ENCODE measurements at regions not wholly inside any gene's neighbourhood (a gene's known extent, or its start where the extent isn't known, plus 50 kb on each side); places are given as distances from the start of the nearest gene placed in this dataset.

DNA sequence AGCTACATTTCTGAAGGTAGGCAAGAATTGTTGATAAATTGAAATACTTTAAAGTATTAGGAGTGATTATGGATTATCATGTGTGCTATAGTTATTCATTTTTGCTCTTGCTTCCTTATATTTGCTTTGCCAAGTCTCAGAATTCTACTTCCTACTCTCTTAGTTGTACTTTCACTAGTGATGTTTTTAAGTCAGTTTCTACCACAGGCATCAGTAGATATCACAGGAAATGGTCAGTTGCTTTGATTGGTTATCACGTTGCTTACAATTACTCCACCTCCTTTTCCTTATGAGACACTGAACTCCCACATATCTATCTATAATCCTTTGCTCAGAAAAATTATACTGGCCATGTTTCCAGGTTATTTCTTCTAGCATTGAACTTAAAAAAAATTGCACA lies 472.8 kb downstream of the DMRTA1 start:
- H3K27ac Mint-ChIP-seq (ENCODE audit: unreplicated experiment), result no peak overlapping the region
- no peaks in the 10 kb centered on the region for H3K36me3 Mint-ChIP-seq (ENCODE audit: low read depth)
- TF ChIP-seq CTCF (conservative IDR thresholded peaks at IDR 0.05), result no peak
- no peak overlapping the region for H3K4me3 Mint-ChIP-seq
- DNase-seq (ENCODE audit: low read depth, low spot score), result no peak
- no peaks in the 10 kb centered on the region for H3K4me1 Mint-ChIP-seq
- no peaks in the 10 kb centered on the region for H3K9me3 Mint-ChIP-seq
- no peaks in the 10 kb centered on the region for H3K27me3 Mint-ChIP-seq (ENCODE audit: low read depth)

DNA sequence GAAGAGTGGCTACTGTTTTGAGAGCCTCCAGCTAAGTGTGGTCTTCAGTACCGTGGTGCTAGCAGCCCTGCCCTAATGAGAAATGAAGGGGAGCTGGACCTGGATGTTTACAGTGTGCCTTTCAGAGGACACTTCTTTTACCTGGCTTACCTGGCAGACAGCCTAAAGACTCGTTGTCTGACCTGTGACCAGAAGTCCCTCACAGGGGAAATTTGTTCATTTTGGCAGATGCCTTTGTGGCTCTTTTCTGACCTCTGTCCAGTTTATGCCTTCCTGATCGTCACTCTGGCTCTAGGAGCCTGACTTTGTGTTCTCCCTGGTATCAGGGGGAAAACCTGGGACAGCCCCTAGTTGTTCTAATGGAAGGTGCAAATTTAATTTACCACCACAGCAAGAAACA lies 475.1 kb downstream of the DMRTA1 start:
- H3K36me3 Mint-ChIP-seq (ENCODE audit: low read depth), result no peaks in the 10 kb centered on the region
- no peak for TF ChIP-seq CTCF (conservative IDR thresholded peaks at IDR 0.05)
- H3K27me3 Mint-ChIP-seq (ENCODE audit: low read depth), result no peaks in the 10 kb centered on the region
- no peak overlapping the region for H3K4me3 Mint-ChIP-seq
- H3K9me3 Mint-ChIP-seq, result no peaks in the 10 kb centered on the region
- H3K4me1 Mint-ChIP-seq, result no peaks in the 10 kb centered on the region
- DNase-seq (ENCODE audit: low read depth, low spot score), result no peak
- H3K27ac Mint-ChIP-seq (ENCODE audit: unreplicated experiment), result no peak overlapping the region

DNA sequence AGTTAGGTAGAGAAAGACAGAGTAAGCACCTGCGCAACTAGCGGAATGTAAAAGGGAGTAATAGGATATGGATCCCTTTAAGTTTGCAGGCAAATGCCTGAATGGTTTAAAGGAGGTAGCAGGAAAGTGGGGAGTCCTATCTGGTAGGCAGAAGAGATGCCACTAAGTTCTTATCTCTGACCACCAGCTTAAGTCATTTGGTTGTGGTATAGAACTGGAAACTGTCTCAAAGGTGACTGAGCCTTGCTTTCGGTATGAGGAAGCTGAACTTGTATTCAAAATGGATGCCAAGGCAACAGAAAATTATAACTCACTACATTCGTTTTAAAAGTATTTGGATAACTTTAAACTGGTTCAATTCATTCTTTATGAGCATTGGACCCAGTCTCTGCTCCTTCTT lies 475.6 kb downstream of the DMRTA1 start:
- H3K27me3 Mint-ChIP-seq (ENCODE audit: low read depth), result no peaks in the 10 kb centered on the region
- H3K9me3 Mint-ChIP-seq, result no peaks in the 10 kb centered on the region
- no peaks in the 10 kb centered on the region for H3K4me1 Mint-ChIP-seq
- no peak overlapping the region for H3K27ac Mint-ChIP-seq (ENCODE audit: unreplicated experiment)
- no peak for TF ChIP-seq CTCF (conservative IDR thresholded peaks at IDR 0.05)
- DNase-seq (ENCODE audit: low read depth, low spot score), result no peak
- H3K4me3 Mint-ChIP-seq, result no peak overlapping the region
- no peaks in the 10 kb centered on the region for H3K36me3 Mint-ChIP-seq (ENCODE audit: low read depth)

DNA sequence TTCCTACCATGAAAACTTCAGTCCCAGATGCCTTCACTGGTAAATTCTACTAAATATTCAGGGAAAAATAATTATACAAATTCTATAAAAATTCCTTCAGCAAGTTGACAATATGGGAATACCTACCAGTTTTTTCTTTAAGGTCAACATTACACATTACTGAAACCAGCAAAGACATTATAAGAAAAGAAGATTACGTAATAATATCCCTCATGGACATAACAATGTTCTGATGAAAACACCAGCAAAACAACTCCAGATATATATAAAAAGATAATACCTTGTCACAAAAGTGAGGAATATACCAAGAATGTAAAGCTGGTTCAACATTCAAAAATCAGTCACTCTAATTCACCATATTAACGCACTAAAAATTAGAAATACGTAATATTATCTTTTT lies 507.9 kb downstream of the DMRTA1 start:
- Mint-ChIP-seq H3K4me3 (no peak overlapping the region), H3K27ac (ENCODE audit: unreplicated experiment) (no peak overlapping the region), H3K36me3 (ENCODE audit: low read depth) (no peaks in the 10 kb centered on the region), H3K27me3 (ENCODE audit: low read depth) (no peaks in the 10 kb centered on the region), H3K4me1 (no peaks in the 10 kb centered on the region), H3K9me3 (no peaks in the 10 kb centered on the region)
- no peak for TF ChIP-seq CTCF (conservative IDR thresholded peaks at IDR 0.05)
- no peak for DNase-seq (ENCODE audit: low read depth, low spot score)

GRCh38 chr9:22954964-22955363 lies 508.3 kb downstream of the DMRTA1 start:
- DNase-seq (ENCODE audit: low read depth, low spot score), result no peak
- H3K27me3 Mint-ChIP-seq (ENCODE audit: low read depth), result no peaks in the 10 kb centered on the region
- H3K27ac Mint-ChIP-seq (ENCODE audit: unreplicated experiment), result no peak overlapping the region
- no peaks in the 10 kb centered on the region for H3K4me1 Mint-ChIP-seq
- no peaks in the 10 kb centered on the region for H3K9me3 Mint-ChIP-seq
- no peak for TF ChIP-seq CTCF (conservative IDR thresholded peaks at IDR 0.05)
- no peaks in the 10 kb centered on the region for H3K36me3 Mint-ChIP-seq (ENCODE audit: low read depth)
- no peak overlapping the region for H3K4me3 Mint-ChIP-seq
